ENCODE measurements at regions not wholly inside any gene's neighbourhood (a gene's known extent, or its start where the extent isn't known, plus 50 kb on each side); places are given as distances from the start of the nearest gene placed in this dataset.
"Not testable (repeated sequence)": the region's sequence is repeated elsewhere in the genome, so short reads cannot be mapped to it uniquely, and the experiment has no call there.

DNA sequence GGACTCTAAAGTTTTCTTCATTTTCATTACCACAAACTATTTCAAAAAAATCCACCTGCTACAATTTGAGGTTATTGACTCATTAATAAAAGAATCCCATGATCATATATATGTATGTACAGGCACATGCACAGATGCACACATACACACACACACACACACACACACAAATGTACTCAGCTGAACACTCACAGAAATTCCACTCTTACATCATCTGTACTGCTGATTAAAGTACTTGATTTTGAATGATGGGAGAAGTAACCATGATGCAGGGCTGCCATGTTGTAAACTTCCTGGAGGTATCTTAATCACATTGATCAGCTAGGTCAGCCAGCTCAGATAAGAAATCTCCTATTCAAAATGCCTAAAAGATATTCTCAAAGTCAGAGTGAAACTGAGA, 1313.2 kb upstream of the NRXN1 start:
- no peak for DNase-seq (ENCODE audit: low read depth)
- TF ChIP-seq, protein P1, sequence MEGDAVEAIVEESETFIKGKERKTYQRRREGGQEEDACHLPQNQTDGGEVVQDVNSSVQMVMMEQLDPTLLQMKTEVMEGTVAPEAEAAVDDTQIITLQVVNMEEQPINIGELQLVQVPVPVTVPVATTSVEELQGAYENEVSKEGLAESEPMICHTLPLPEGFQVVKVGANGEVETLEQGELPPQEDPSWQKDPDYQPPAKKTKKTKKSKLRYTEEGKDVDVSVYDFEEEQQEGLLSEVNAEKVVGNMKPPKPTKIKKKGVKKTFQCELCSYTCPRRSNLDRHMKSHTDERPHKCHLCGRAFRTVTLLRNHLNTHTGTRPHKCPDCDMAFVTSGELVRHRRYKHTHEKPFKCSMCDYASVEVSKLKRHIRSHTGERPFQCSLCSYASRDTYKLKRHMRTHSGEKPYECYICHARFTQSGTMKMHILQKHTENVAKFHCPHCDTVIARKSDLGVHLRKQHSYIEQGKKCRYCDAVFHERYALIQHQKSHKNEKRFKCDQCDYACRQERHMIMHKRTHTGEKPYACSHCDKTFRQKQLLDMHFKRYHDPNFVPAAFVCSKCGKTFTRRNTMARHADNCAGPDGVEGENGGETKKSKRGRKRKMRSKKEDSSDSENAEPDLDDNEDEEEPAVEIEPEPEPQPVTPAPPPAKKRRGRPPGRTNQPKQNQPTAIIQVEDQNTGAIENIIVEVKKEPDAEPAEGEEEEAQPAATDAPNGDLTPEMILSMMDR (conservative IDR thresholded peaks at IDR 0.05; ENCODE audit: control insufficient read depth, insufficient read depth, low read depth, low read length), result no peak
- no peak overlapping the region for H3K4me3 ChIP-seq (ENCODE audit: control insufficient read depth, low read depth, low read length)

GRCh38 chr2:52343706-52344266, 1311.9 kb upstream of the NRXN1 start:
- H3K4me3 ChIP-seq (ENCODE audit: control insufficient read depth, low read depth, low read length), result no peak overlapping the region
- TF ChIP-seq, protein P1 (conservative IDR thresholded peaks at IDR 0.05; ENCODE audit: control insufficient read depth, insufficient read depth, low read depth, low read length), result no peak
- no peak for DNase-seq (ENCODE audit: low read depth)

- DNase-seq (ENCODE audit: low read depth), result no peak
- TF ChIP-seq, protein P1 (conservative IDR thresholded peaks at IDR 0.05; ENCODE audit: control insufficient read depth, insufficient read depth, low read depth, low read length), result no peak
- no peak overlapping the region for H3K4me3 ChIP-seq (ENCODE audit: control insufficient read depth, low read depth, low read length)
Observed at GRCh38 chr2:52343010-52343409, 1311.1 kb upstream of the NRXN1 start.

- TF ChIP-seq, protein P1 (conservative IDR thresholded peaks at IDR 0.05; ENCODE audit: control insufficient read depth, insufficient read depth, low read depth, low read length), result no peak
- no peak for DNase-seq (ENCODE audit: low read depth)
- no peak overlapping the region for H3K4me3 ChIP-seq (ENCODE audit: control insufficient read depth, low read depth, low read length)
Observed at GRCh38 chr2:52342458-52342857, 1310.5 kb upstream of the NRXN1 start.

- no peak for DNase-seq (ENCODE audit: low read depth)
- no peak overlapping the region for H3K4me3 ChIP-seq (ENCODE audit: control insufficient read depth, low read depth, low read length)
- TF ChIP-seq, protein P1 (conservative IDR thresholded peaks at IDR 0.05; ENCODE audit: control insufficient read depth, insufficient read depth, low read depth, low read length), result no peak
Observed at GRCh38 chr2:52341732-52342131, 1309.8 kb upstream of the NRXN1 start.

DNA sequence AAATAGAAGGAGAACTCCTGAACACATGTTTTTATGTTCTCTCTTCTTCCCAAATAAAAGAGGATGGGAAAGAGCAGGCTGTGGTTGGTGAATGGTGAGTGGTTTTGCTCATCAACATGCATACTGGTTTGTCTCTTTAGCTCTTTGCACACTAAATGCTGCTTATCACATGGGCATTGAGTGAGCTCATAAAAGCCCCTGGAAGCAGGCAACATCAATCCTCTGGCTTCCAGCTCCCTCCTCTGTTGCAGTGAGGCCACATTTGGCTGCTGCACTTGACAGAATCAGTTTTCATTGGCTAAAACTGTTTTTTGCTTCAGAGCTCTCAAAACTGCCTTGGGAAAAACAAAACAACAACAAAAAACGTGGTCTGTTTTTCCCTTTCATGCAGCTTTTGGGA, 1308.2 kb upstream of the NRXN1 start:
- H3K4me3 ChIP-seq (ENCODE audit: control insufficient read depth, low read depth, low read length), result no peak overlapping the region
- TF ChIP-seq, protein P1 (conservative IDR thresholded peaks at IDR 0.05; ENCODE audit: control insufficient read depth, insufficient read depth, low read depth, low read length), result no peak
- DNase-seq (ENCODE audit: low read depth), result no peak

- not testable (repeated sequence) for DNase-seq (ENCODE audit: low read depth); H3K4me3 ChIP-seq (ENCODE audit: control insufficient read depth, low read depth, low read length)
Observed at GRCh38 chr2:52337786-52338185, 1305.9 kb upstream of the NRXN1 start.
